GM23338 (cell line): ENCODE measurements at regions not wholly inside any gene's neighbourhood (a gene's known extent, or its start where the extent isn't known, plus 50 kb on each side); places are given as distances from the start of the nearest gene placed in this dataset.
A peak's percentile ranks its signal among the peaks of the same experiment; 100 is the strongest.

Experiments used
- ATAC-seq: fragments of 200-7000 bp; cut with Tn5 transposase; 3 replicates; pipeline ENCODE4 v1.9.1; 2020
- DNase-seq: peaks from one replicate; pipeline ENCODE4 v3.0.0-alpha.2; 2015; ENCODE audit warnings: low spot score
- H2AFZ ChIP-seq: fragments of 200-600 bp; sonication (generic); 2 replicates; pipeline ENCODE4 v1.8.0; 2016; ENCODE audit warnings: antibody characterized with exemption, mild to moderate bottlenecking, moderate library complexity
- H3F3A ChIP-seq: fragments of 200-600 bp; sonication (generic); replicated peaks from 2 replicates; pipeline ENCODE4 v1.8.0; 2017; ENCODE audit warnings: antibody characterized with exemption, mixed run types, low read depth
- H3K27ac ChIP-seq: fragments of 200-600 bp; sonication (generic); 2 replicates; pipeline ENCODE4 v1.6.1; 2016; ENCODE audit warnings: low read depth
- H3K27me3 ChIP-seq: fragments of 200-600 bp; sonication (generic); 2 replicates; pipeline ENCODE4 v1.8.0; 2016; ENCODE audit warnings: mild to moderate bottlenecking, mixed run types, moderate library complexity; ENCODE audit not compliant: insufficient read depth
- H3K36me3 ChIP-seq: fragments of 200-600 bp; sonication (generic); 2 replicates; pipeline ENCODE4 v1.8.0; 2016; ENCODE audit warnings: mild to moderate bottlenecking; ENCODE audit not compliant: insufficient read depth
- H3K4me1 ChIP-seq: fragments of 200-600 bp; sonication (generic); 2 replicates; pipeline ENCODE4 v1.8.0; 2016; ENCODE audit warnings: mild to moderate bottlenecking, moderate library complexity; ENCODE audit not compliant: insufficient read depth
- H3K4me2 ChIP-seq: fragments of 200-600 bp; sonication (generic); 2 replicates; pipeline ENCODE4 v1.7.1; 2017; ENCODE audit warnings: mixed run types
- H3K4me3 ChIP-seq: fragments of 200-600 bp; sonication (generic); 2 replicates; pipeline ENCODE4 v1.6.1; 2016; ENCODE audit warnings: mixed run types
- H3K79me2 ChIP-seq: fragments of 200-600 bp; sonication (generic); replicated peaks from 2 replicates; pipeline ENCODE4 v1.8.0; 2017; ENCODE audit warnings: mild to moderate bottlenecking; ENCODE audit not compliant: insufficient read depth
- H3K9me2 ChIP-seq: fragments of 200-600 bp; sonication (generic); 2 replicates; pipeline ENCODE4 v1.8.0; 2017; ENCODE audit not compliant: insufficient read depth
- H4K20me1 ChIP-seq: fragments of 200-600 bp; sonication (generic); replicated peaks from 2 replicates; pipeline ENCODE4 v1.8.0; 2017; ENCODE audit warnings: mild to moderate bottlenecking; ENCODE audit not compliant: insufficient read depth
- H3K27ac Mint-ChIP-seq: 2 replicates; pipeline ENCODE4 v1.8.0; 2020; ENCODE audit warnings: inconsistent platforms, mild to moderate bottlenecking, moderate library complexity, mixed read lengths
- H3K27me3 Mint-ChIP-seq: 3 replicates; pipeline ENCODE4 v1.8.0; 2022; ENCODE audit warnings: low read depth, mild to moderate bottlenecking, moderate library complexity, mixed read lengths, inconsistent platforms; ENCODE audit not compliant: insufficient read depth, poor library complexity
- H3K36me3 Mint-ChIP-seq: 3 replicates; pipeline ENCODE4 v1.8.0; 2021; ENCODE audit warnings: low read depth, mild to moderate bottlenecking, inconsistent platforms, moderate library complexity, mixed read lengths
- H3K4me1 Mint-ChIP-seq: 3 replicates; pipeline ENCODE4 v1.8.0; 2020; ENCODE audit warnings: mild to moderate bottlenecking, inconsistent platforms, mixed read lengths
- H3K4me3 Mint-ChIP-seq: 3 replicates; pipeline ENCODE4 v1.8.0; 2021; ENCODE audit warnings: moderate library complexity, mild to moderate bottlenecking, inconsistent platforms, mixed read lengths
- H3K9me3 Mint-ChIP-seq: 3 replicates; pipeline ENCODE4 v1.8.0; 2020; ENCODE audit warnings: moderate library complexity, mild to moderate bottlenecking, inconsistent platforms, mixed read lengths
- JUNB ChIP-seq: IDR thresholded peaks from one replicate; pipeline ENCODE4 v1.6.1; 2016; ENCODE audit warnings: antibody characterized with exemption; ENCODE audit not compliant: unreplicated experiment
- NANOG ChIP-seq: IDR thresholded peaks from 2 replicates; pipeline ENCODE4 v1.6.1; 2016; ENCODE audit warnings: antibody characterized with exemption, borderline replicate concordance
- ZNF331 ChIP-seq: fragments of 250-450 bp; sonication (Bioruptor Pico); IDR thresholded peaks from 2 replicates; pipeline ENCODE4 v1.5.0; 2020; ENCODE audit warnings: low read depth, mild to moderate bottlenecking, moderate library complexity
- TF ChIP-seq, protein P1 (sequence below): fragments of 250-450 bp; sonication (Bioruptor Pico); IDR thresholded peaks from 2 replicates; pipeline ENCODE4 v1.5.0; 2020; ENCODE audit warnings: mild to moderate bottlenecking, moderate library complexity
- TF ChIP-seq, protein P2 (sequence below): IDR thresholded peaks from 2 replicates; pipeline ENCODE4 v1.6.1; 2016; ENCODE audit warnings: antibody characterized with exemption
- TF ChIP-seq, protein P3 (sequence below), 2 experiments: fragments of 200-600 bp in 1 of 2; sonication (generic) in 1 of 2; conservative IDR thresholded peaks; 2 replicates each; pipeline versions ENCODE4 v1.5.1 to v1.6.1; 2016 to 2017; ENCODE audit warnings: antibody characterized with exemption in 2 of 2, low read depth in 2 of 2, mild to moderate bottlenecking in 2 of 2, moderate library complexity in 1 of 2

DNA sequence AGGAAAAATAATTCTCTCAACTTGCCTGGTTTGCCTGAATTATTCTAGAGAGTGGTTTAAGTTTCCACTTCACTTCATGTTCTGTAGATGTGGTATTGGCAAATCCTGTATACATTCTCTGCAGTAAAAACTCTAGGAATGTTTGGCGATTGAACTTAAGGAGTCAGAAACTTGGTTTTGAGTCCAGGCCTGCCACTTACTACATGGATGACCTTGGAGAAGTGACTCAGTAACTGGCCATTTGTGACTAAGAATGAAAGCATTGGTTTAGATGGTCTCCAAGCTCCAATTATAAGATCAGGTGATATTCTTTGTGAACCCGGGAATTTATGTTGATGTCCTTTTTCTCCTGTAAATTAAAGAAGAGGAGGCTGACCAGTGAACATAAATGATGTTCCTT, 233.8 kb downstream of the GAS1 start (continued):
- TF ChIP-seq, protein P1, sequence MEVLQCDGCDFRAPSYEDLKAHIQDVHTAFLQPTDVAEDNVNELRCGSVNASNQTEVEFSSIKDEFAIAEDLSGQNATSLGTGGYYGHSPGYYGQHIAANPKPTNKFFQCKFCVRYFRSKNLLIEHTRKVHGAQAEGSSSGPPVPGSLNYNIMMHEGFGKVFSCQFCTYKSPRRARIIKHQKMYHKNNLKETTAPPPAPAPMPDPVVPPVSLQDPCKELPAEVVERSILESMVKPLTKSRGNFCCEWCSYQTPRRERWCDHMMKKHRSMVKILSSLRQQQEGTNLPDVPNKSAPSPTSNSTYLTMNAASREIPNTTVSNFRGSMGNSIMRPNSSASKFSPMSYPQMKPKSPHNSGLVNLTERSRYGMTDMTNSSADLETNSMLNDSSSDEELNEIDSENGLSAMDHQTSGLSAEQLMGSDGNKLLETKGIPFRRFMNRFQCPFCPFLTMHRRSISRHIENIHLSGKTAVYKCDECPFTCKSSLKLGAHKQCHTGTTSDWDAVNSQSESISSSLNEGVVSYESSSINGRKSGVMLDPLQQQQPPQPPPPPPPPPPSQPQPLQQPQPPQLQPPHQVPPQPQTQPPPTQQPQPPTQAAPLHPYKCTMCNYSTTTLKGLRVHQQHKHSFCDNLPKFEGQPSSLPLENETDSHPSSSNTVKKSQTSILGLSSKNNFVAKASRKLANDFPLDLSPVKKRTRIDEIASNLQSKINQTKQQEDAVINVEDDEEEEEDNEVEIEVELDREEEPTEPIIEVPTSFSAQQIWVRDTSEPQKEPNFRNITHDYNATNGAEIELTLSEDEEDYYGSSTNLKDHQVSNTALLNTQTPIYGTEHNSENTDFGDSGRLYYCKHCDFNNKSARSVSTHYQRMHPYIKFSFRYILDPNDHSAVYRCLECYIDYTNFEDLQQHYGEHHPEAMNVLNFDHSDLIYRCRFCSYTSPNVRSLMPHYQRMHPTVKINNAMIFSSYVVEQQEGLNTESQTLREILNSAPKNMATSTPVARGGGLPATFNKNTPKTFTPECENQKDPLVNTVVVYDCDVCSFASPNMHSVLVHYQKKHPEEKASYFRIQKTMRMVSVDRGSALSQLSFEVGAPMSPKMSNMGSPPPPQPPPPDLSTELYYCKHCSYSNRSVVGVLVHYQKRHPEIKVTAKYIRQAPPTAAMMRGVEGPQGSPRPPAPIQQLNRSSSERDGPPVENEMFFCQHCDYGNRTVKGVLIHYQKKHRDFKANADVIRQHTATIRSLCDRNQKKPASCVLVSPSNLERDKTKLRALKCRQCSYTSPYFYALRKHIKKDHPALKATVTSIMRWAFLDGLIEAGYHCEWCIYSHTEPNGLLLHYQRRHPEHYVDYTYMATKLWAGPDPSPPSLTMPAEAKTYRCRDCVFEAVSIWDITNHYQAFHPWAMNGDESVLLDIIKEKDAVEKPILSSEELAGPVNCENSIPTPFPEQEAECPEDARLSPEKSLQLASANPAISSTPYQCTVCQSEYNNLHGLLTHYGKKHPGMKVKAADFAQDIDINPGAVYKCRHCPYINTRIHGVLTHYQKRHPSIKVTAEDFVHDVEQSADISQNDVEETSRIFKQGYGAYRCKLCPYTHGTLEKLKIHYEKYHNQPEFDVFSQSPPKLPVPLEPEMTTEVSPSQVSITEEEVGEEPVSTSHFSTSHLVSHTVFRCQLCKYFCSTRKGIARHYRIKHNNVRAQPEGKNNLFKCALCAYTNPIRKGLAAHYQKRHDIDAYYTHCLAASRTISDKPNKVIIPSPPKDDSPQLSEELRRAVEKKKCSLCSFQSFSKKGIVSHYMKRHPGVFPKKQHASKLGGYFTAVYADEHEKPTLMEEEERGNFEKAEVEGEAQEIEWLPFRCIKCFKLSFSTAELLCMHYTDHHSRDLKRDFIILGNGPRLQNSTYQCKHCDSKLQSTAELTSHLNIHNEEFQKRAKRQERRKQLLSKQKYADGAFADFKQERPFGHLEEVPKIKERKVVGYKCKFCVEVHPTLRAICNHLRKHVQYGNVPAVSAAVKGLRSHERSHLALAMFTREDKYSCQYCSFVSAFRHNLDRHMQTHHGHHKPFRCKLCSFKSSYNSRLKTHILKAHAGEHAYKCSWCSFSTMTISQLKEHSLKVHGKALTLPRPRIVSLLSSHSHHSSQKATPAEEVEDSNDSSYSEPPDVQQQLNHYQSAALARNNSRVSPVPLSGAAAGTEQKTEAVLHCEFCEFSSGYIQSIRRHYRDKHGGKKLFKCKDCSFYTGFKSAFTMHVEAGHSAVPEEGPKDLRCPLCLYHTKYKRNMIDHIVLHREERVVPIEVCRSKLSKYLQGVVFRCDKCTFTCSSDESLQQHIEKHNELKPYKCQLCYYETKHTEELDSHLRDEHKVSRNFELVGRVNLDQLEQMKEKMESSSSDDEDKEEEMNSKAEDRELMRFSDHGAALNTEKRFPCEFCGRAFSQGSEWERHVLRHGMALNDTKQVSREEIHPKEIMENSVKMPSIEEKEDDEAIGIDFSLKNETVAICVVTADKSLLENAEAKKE (CRISPR knock-in tag): no peak
- TF ChIP-seq JUNB (no peak), ZNF331 (CRISPR knock-in tag) (no peak), NANOG (no peak)
- TF ChIP-seq, protein P2, sequence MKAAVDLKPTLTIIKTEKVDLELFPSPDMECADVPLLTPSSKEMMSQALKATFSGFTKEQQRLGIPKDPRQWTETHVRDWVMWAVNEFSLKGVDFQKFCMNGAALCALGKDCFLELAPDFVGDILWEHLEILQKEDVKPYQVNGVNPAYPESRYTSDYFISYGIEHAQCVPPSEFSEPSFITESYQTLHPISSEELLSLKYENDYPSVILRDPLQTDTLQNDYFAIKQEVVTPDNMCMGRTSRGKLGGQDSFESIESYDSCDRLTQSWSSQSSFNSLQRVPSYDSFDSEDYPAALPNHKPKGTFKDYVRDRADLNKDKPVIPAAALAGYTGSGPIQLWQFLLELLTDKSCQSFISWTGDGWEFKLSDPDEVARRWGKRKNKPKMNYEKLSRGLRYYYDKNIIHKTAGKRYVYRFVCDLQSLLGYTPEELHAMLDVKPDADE: no peak

DNA sequence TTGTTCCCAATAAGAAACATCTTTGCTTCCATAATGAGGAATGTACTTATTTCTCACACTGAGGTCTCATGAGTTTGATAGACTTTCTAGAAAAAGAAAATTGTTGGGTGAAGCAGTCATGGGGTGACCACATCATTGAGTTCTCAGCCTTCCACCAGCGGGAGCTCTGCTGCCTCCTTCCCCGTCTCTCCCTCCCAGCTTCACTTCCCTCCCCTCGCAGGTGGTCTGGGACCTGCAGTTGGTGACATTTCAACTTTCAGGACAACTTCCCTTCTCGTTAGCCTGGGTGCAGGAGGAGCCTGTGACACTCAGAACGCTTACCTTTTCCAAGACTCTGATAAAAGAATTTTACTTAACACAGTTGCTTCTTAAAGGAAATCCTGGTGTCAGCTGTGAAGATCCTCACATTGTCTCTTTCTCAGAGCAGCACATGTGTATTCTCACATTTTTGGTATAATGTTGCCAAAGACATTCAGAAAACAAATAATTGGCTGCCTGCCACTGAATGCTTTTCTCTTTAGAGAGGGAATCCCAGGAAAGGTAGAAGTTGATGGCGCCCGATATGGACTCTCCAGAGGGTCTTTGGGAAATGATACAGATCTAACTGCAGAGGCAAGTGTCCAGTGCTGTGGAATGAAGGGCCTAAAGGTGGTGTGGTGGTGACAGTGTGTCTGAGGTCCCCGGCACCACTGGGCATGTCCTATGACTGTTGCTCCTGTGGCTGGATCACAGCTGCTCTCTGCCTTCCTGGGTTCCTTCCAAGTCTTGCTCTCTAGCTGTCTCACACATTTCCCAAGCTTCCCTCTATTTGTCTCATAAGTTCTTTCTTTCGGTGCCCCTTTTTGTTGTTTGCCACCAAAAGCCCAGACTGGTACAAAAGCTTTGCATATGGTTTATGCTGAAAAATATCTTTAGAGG, 238.1 kb downstream of the GAS1 start:
- ATAC-seq (no peak), DNase-seq (no peak)
- no peak overlapping the region for H3K27ac ChIP-seq
- H4K20me1 ChIP-seq: no peaks in the 10 kb centered on the region
- H3K27me3 ChIP-seq: no peaks in the 10 kb centered on the region
- H3K27ac Mint-ChIP-seq: no peak overlapping the region
- no peaks in the 10 kb centered on the region for H3F3A ChIP-seq
- H3K4me3 Mint-ChIP-seq: no peak overlapping the region
- no peak overlapping the region for H2AFZ ChIP-seq
- H3K79me2 ChIP-seq: no peaks in the 10 kb centered on the region
- H3K9me3 Mint-ChIP-seq: no peaks in the 10 kb centered on the region
- peaks cover 6% of the 10 kb centered on the region; the same call in 1 of the 2 replicates for H3K9me2 ChIP-seq
- no peaks in the 10 kb centered on the region for H3K36me3 Mint-ChIP-seq
- H3K4me3 ChIP-seq: no peak overlapping the region
- no peaks in the 10 kb centered on the region for H3K4me1 ChIP-seq
- no peaks in the 10 kb centered on the region for H3K36me3 ChIP-seq
- H3K27me3 Mint-ChIP-seq: peaks cover 2% of the 10 kb centered on the region
- H3K4me1 Mint-ChIP-seq: peaks cover 3% of the 10 kb centered on the region; the same call in 1 of the 3 replicates
- H3K4me2 ChIP-seq: no peak overlapping the region
- no peak for TF ChIP-seq NANOG
- TF ChIP-seq, protein P3, sequence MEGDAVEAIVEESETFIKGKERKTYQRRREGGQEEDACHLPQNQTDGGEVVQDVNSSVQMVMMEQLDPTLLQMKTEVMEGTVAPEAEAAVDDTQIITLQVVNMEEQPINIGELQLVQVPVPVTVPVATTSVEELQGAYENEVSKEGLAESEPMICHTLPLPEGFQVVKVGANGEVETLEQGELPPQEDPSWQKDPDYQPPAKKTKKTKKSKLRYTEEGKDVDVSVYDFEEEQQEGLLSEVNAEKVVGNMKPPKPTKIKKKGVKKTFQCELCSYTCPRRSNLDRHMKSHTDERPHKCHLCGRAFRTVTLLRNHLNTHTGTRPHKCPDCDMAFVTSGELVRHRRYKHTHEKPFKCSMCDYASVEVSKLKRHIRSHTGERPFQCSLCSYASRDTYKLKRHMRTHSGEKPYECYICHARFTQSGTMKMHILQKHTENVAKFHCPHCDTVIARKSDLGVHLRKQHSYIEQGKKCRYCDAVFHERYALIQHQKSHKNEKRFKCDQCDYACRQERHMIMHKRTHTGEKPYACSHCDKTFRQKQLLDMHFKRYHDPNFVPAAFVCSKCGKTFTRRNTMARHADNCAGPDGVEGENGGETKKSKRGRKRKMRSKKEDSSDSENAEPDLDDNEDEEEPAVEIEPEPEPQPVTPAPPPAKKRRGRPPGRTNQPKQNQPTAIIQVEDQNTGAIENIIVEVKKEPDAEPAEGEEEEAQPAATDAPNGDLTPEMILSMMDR (conservative IDR thresholded peaks at IDR 0.05; ENCODE audit: low read depth in 2 of 2): 0 out of 4 replicates have a peak, but pooled peaks of 1 of the 2 experiments have one; percentile 3
